ENCODE measurements at regions not wholly inside any gene's neighbourhood (a gene's known extent, or its start where the extent isn't known, plus 50 kb on each side); places are given as distances from the start of the nearest gene placed in this dataset.

DNA sequence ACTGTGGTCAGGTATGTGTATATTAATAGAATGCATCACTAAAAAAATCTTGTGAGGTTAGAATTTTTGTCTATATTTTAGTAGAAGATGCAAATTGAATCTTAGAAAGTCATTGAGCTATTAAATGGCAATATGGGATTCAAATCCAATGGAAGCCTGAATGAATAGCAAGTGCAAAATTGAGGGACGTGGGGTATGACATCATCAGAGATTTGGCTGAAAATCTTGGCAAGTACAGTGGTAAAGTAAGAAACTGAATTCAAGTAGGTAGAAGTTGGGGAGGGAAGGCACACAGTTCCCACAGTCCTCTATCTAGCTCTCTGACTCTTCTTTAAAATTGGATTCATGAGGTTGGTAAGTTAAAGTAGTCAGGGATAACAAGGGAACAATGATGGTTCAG is 97.4 kb upstream of the SSTR1 start:
- H3K27me3 ChIP-seq (ENCODE audit: low read depth) = no peaks in the 10 kb centered on the region
- no peaks in the 10 kb centered on the region for H3K4me1 ChIP-seq
- H3K36me3 ChIP-seq (replicated peaks) = no peaks in the 10 kb centered on the region
- in situ Hi-C loops (cut with MboI; ENCODE audit: low sequenced_read_pairs) = no loop called here
- H3K4me3 ChIP-seq = no peak overlapping the region
- no peak for DNase-seq (ENCODE audit: low spot score in 2 of 2)
- H3K9me3 ChIP-seq = peaks cover 3% of the 10 kb centered on the region; the same call in 1 of the 2 replicates

DNA sequence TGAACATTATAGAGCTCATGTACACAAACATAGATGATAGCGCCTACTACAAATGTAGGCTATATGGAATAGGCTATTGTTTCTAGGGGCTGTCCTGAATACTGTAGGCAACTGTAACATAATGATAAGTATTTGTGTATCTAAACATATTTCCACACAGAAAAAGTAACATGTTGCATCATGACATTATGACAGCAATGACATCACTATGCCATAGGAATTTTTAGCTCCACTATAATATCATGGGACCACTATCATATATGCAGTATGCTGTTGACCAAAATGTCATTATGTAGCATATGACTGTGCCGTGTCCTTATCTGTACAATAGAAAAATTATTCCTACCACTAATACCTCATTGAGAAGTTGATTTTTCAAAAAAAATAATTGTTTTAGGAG is 96.7 kb upstream of the SSTR1 start:
- no peak overlapping the region for H3K4me3 ChIP-seq
- H3K9me3 ChIP-seq = peaks cover 3% of the 10 kb centered on the region; the same call in 1 of the 2 replicates
- H3K36me3 ChIP-seq (replicated peaks) = no peaks in the 10 kb centered on the region
- no peaks in the 10 kb centered on the region for H3K27me3 ChIP-seq (ENCODE audit: low read depth)
- in situ Hi-C loops (cut with MboI; ENCODE audit: low sequenced_read_pairs) = no loop called here
- no peak for DNase-seq (ENCODE audit: low spot score in 2 of 2)
- no peaks in the 10 kb centered on the region for H3K4me1 ChIP-seq

DNA sequence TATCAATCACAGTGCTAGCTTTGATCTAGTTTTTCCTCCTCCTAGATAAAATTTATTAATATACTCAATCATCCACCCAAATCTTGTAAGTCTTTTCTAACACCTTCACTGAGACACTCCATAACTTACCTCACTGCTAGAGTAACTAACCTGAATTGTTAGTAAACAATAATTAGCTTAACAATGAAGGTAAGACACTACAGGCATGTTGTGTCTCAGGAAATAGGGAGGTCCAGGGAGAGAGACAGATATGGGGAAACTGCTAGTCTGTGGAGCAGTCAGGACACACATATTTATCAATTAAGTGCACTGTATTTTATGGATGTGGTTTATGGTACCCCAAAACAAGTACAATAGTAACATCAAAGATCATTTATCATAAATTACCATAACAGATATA is 94.2 kb upstream of the SSTR1 start:
- Histone ChIP-seq H3K4me1 (no peaks in the 10 kb centered on the region), H3K9me3 (no peaks in the 10 kb centered on the region), H3K36me3 (replicated peaks) (no peaks in the 10 kb centered on the region), H3K4me3 (no peak overlapping the region), H3K27me3 (ENCODE audit: low read depth) (no peaks in the 10 kb centered on the region)
- in situ Hi-C loops (cut with MboI; ENCODE audit: low sequenced_read_pairs) = no loop called here
- DNase-seq (ENCODE audit: low spot score in 2 of 2) = no peak

DNA sequence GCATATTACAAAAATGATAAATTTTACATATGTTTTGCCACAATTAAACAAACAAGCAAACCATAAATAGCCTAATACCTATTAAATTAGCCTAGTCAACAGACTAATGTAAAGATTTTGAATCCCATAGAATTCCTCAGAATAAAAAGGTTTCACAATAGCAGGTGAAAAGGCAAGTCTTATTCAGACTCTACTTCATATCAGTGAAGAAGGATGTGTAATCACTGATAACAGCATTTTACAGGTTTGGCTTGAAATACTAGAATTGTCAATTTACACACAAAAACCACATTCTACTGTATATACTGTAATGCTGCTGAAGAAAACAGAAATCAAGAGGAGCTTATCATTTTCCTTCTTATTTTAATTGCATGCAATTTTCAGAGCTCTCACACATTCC is 90.8 kb upstream of the SSTR1 start:
- in situ Hi-C loops (cut with MboI; ENCODE audit: low sequenced_read_pairs) = no loop called here
- no peak for DNase-seq (ENCODE audit: low spot score in 2 of 2)
- no peaks in the 10 kb centered on the region for H3K27me3 ChIP-seq (ENCODE audit: low read depth)
- no peaks in the 10 kb centered on the region for H3K4me1 ChIP-seq
- H3K4me3 ChIP-seq = no peak overlapping the region
- H3K9me3 ChIP-seq = no peaks in the 10 kb centered on the region
- H3K36me3 ChIP-seq (replicated peaks) = no peaks in the 10 kb centered on the region

DNA sequence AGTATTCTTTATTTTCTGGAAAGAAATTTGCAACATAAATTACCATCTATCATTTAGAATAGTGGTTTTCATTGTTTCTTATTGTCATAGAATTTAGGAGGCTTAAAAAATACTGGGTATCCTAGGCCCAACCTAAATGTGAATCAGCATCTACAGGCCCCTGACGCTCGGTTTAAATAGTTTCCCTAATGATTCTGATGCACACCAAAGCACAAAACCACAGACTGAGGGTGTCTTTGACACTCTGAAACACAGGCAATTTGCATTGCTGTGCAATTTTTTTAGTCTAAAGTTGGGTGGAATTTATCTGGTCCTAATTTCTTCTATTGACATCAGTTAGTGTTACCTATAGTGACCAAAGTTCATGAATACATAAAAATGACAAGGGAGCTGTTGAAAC is 87.6 kb upstream of the SSTR1 start:
- no peaks in the 10 kb centered on the region for H3K4me1 ChIP-seq
- no peaks in the 10 kb centered on the region for H3K36me3 ChIP-seq (replicated peaks)
- no peak overlapping the region for H3K4me3 ChIP-seq
- H3K9me3 ChIP-seq = no peaks in the 10 kb centered on the region
- no peak for DNase-seq (ENCODE audit: low spot score in 2 of 2)
- H3K27me3 ChIP-seq (ENCODE audit: low read depth) = no peaks in the 10 kb centered on the region
- in situ Hi-C loops (cut with MboI; ENCODE audit: low sequenced_read_pairs) = no loop called here

DNA sequence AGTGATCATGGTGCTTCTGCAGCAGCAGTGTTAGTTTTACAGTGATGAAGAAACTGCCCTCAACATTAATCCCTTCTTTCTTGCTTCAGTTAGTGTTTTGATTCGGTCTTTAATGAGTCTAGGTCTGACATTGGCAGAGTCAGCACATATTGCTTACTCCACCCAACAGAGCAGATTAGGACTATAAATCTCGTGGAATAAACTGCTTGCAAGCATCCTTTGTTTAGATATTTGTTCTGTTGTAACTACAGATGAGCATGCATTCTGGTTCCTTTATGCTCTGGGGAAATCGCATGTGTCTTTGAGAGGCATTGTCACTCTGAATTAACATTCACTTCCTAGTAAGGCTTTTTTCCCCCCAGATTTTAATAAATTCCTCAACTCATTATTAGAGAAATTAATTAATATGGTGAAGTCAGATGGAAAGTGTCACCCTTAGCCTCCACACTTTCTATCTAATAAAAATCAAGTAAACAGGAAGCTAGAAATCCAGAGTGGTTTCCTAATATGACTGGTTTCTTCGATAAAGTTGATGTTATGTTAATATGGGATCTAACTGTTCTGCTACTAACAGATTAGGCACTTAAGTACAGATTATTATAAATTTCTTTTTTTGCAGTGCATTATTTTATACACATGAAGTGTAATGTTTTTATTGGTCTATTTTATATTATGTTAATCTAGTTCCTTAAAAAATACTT is 86.2 kb upstream of the SSTR1 start:
- H3K36me3 ChIP-seq (replicated peaks) = no peaks in the 10 kb centered on the region
- H3K27me3 ChIP-seq (ENCODE audit: low read depth) = no peaks in the 10 kb centered on the region
- no peaks in the 10 kb centered on the region for H3K4me1 ChIP-seq
- no peak for DNase-seq (ENCODE audit: low spot score in 2 of 2)
- in situ Hi-C loops (cut with MboI; ENCODE audit: low sequenced_read_pairs) = no loop called here
- no peak overlapping the region for H3K4me3 ChIP-seq
- H3K9me3 ChIP-seq = no peaks in the 10 kb centered on the region

DNA sequence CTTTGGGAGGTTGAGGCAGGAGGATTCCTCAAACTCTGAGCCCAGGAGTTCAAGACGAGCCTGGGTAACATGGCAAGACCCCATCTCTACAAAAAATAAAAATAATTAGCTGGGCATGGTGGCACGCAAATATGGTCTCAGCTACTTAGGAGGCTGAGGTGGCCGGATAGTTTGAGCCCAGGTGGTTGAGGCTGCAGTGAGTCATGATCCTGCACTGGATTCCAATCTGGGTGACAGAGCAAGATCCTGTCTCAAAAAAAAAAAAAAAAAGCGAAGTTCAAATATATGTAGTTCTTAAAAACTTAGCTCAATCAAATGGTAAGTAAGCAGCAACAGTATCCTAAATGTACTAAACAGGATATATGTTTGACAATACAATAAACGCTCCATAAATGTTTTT is 85.5 kb upstream of the SSTR1 start:
- Histone ChIP-seq H3K4me1 (no peaks in the 10 kb centered on the region), H3K27me3 (ENCODE audit: low read depth) (no peaks in the 10 kb centered on the region), H3K36me3 (replicated peaks) (no peaks in the 10 kb centered on the region), H3K9me3 (no peaks in the 10 kb centered on the region), H3K4me3 (no peak overlapping the region)
- in situ Hi-C loops (cut with MboI; ENCODE audit: low sequenced_read_pairs) = no loop called here
- DNase-seq (ENCODE audit: low spot score in 2 of 2) = no peak

DNA sequence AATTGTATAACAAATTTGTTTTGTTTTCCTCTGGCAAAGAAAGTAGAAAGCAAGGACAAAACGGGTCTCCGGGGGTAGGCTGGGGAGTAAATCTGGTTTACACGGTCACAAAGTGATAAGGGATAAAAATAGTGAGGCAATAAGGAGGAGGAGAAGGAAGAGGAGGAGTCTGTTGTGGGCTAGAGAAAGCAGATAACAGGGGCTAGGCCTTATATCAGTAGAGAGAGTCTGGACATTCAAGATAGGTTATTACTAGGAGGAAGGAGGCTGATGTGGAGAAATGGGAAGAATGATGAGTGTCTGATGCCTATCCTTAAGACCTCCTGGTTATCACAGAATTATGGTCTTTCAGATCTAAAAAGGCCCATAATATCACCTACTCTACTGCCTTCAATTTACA is 83.2 kb upstream of the SSTR1 start:
- Histone ChIP-seq H3K27me3 (ENCODE audit: low read depth) (no peaks in the 10 kb centered on the region), H3K9me3 (no peaks in the 10 kb centered on the region), H3K4me3 (no peak overlapping the region), H3K4me1 (no peaks in the 10 kb centered on the region), H3K36me3 (replicated peaks) (no peaks in the 10 kb centered on the region)
- no peak for DNase-seq (ENCODE audit: low spot score in 2 of 2)
- in situ Hi-C loops (cut with MboI; ENCODE audit: low sequenced_read_pairs) = no loop called here

DNA sequence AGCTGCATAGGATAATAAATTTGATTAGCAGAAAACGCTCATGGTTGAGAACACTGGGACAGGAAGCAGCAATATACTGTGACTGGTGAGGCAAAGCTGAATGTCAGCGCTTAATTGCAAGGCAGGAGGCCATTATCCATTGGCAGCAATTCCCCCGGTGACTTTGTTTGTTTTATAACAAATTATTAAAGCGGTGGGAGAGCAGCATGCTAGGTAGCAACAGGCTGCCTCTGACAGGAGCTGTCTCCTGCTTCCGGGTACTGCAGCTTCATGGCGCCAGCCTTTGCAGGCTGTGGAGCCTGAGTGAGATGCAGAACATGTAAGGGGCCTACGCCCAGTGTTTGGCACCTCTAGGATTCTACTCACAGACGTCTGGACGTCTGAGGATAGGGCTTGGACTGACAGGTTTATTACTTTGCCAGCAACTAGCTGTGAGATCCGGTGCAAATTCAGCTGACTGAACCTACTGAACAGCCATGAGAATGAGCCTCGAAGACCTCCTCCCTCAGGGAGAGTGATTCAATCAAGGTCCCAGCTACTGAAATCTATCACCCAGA is 82.1 kb upstream of the SSTR1 start:
- no peaks in the 10 kb centered on the region for H3K36me3 ChIP-seq (replicated peaks)
- in situ Hi-C loops (cut with MboI; ENCODE audit: low sequenced_read_pairs) = no loop called here
- H3K27me3 ChIP-seq (ENCODE audit: low read depth) = no peaks in the 10 kb centered on the region
- no peaks in the 10 kb centered on the region for H3K4me1 ChIP-seq
- DNase-seq (ENCODE audit: low spot score in 2 of 2) = no peak
- no peak overlapping the region for H3K4me3 ChIP-seq
- H3K9me3 ChIP-seq = no peaks in the 10 kb centered on the region

DNA sequence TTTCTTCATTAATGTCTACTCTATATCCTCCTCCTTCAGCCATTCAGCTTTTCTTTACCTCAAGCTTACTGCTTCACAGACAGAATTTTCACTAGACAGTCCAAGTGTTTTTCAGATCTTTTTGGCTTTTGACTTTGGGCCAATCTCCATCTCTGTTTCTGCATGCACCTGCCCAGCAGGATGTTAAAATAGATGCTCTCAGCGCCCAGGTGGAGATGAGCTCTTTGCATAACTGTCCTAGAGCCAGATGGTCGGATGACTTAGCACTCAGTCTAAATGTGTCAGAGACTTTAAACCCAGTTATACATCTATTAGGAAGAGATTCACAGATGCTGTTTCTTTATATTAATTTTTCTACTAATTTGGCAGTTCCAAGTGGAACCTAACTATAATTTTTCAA is 80.3 kb upstream of the SSTR1 start:
- no peaks in the 10 kb centered on the region; the same call in 1 of the 2 replicates for H3K9me3 ChIP-seq
- no peak overlapping the region for H3K4me3 ChIP-seq
- H3K27me3 ChIP-seq (ENCODE audit: low read depth) = no peaks in the 10 kb centered on the region
- no peaks in the 10 kb centered on the region for H3K4me1 ChIP-seq
- in situ Hi-C loops (cut with MboI; ENCODE audit: low sequenced_read_pairs) = no loop called here
- no peak for DNase-seq (ENCODE audit: low spot score in 2 of 2)
- no peaks in the 10 kb centered on the region for H3K36me3 ChIP-seq (replicated peaks)

DNA sequence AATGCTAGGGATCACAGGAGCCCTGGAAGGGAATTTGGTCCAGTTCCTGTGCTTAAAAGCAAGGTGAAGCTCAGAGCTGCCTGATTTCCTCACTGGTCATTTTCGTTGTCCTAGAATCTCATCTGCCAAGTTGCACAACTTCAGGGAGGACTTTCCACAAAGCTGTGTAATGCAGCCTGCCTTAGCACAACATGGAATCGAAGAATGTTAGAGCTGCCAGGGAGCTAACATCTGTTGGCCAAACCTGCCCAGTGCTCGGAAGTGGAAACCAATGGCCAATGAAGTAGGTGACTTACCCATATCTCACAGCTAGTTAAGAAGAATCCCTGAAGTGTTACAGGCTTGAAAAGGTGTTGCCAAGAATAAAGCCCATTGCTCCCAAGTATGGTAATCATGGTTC is 79.9 kb upstream of the SSTR1 start:
- no peaks in the 10 kb centered on the region; the same call in 1 of the 2 replicates for H3K9me3 ChIP-seq
- no peaks in the 10 kb centered on the region for H3K36me3 ChIP-seq (replicated peaks)
- H3K4me1 ChIP-seq = no peaks in the 10 kb centered on the region
- DNase-seq (ENCODE audit: low spot score in 2 of 2) = no peak
- in situ Hi-C loops (cut with MboI; ENCODE audit: low sequenced_read_pairs) = no loop called here
- no peak overlapping the region for H3K4me3 ChIP-seq
- no peaks in the 10 kb centered on the region for H3K27me3 ChIP-seq (ENCODE audit: low read depth)

DNA sequence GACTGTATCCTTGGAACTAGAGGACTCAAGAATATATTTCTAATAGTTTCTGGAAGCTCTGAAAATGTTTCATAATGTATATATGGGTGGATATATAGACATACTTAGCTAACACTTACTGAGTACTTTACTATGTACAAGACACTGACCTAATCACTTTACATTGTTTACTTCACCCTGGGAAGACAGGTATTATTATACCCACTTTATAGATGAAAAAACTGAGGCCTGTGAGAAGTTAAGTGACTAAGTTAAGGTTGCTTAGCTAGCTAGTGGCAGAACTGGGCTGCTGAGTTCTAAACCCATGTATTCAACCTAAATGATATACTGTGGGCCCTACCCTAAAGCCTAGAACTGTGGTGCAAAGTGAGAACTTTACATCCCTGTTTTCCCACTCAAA is 79.1 kb upstream of the SSTR1 start:
- Histone ChIP-seq H3K9me3 (no peaks in the 10 kb centered on the region; the same call in 1 of the 2 replicates), H3K27me3 (ENCODE audit: low read depth) (no peaks in the 10 kb centered on the region), H3K4me3 (no peak overlapping the region), H3K36me3 (replicated peaks) (no peaks in the 10 kb centered on the region), H3K4me1 (no peaks in the 10 kb centered on the region)
- no peak for DNase-seq (ENCODE audit: low spot score in 2 of 2)
- in situ Hi-C loops (cut with MboI; ENCODE audit: low sequenced_read_pairs) = no loop called here

DNA sequence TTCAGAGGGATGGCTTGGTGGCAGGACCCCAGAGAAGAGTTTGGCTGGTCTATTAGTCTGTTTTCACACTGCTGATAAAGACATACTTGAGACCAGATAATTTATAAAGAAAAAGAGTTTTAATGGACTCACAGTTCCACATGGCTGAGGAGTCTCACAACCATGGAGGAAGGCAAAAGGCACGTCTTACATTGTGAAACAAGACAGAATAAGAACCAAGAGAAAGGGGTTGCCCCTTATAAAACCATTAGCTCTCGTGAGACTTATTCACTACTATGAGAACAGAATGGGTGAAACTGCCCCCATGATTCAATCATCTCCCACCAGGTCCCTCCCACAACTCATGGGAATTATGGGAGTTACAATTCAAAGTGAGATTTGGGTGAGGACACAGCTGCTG is 78.5 kb upstream of the SSTR1 start:
- in situ Hi-C loops (cut with MboI; ENCODE audit: low sequenced_read_pairs) = no loop called here
- Histone ChIP-seq H3K4me3 (no peak overlapping the region), H3K27me3 (ENCODE audit: low read depth) (no peaks in the 10 kb centered on the region), H3K4me1 (no peaks in the 10 kb centered on the region), H3K36me3 (replicated peaks) (no peaks in the 10 kb centered on the region), H3K9me3 (no peaks in the 10 kb centered on the region; the same call in 1 of the 2 replicates)
- no peak for DNase-seq (ENCODE audit: low spot score in 2 of 2)

DNA sequence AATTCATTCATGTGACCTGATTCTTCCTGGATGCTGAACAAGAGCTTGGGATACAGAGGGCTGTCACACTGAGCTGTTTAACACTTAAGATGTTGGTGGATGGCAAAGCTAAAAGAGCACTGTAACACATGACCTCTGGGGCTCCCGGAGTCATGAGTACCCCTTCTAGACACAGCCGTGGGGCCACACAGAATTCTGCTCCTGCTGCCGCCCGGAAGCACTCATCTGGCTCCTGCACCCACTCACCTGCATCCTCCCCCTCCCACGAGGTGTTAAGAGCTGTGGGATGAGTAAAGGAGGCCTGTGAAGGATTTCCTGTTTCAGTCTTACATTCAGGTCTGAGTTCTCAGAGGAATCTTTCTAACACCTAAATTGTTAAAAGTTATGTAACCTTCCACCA is 78.0 kb upstream of the SSTR1 start:
- H3K4me1 ChIP-seq = no peaks in the 10 kb centered on the region
- H3K36me3 ChIP-seq (replicated peaks) = no peaks in the 10 kb centered on the region
- in situ Hi-C loops (cut with MboI; ENCODE audit: low sequenced_read_pairs) = no loop called here

More for the DNA sequence above, 78.0 kb upstream of the SSTR1 start:
- Histone ChIP-seq H3K9me3 (no peaks in the 10 kb centered on the region; the same call in 1 of the 2 replicates), H3K4me3 (no peak overlapping the region), H3K27me3 (ENCODE audit: low read depth) (no peaks in the 10 kb centered on the region)
- DNase-seq (ENCODE audit: low spot score in 2 of 2) = no peak
